ENCODE measurements at regions not wholly inside any gene's neighbourhood (a gene's known extent, or its start where the extent isn't known, plus 50 kb on each side); places are given as distances from the start of the nearest gene placed in this dataset.

GRCh38 chr9:105967248-105967647, 272.9 kb downstream of the TMEM38B start:
- H3K9me3 Mint-ChIP-seq = no peaks in the 10 kb centered on the region
- H3K4me3 Mint-ChIP-seq = no peak overlapping the region
- H3K36me3 Mint-ChIP-seq (ENCODE audit: low read depth) = no peaks in the 10 kb centered on the region
- no peaks in the 10 kb centered on the region for H3K4me1 Mint-ChIP-seq (ENCODE audit: low read depth)
- no peak for DNase-seq (ENCODE audit: low spot score)
- H3K27ac Mint-ChIP-seq = no peak overlapping the region
- no peaks in the 10 kb centered on the region for H3K27me3 Mint-ChIP-seq (ENCODE audit: low read depth)

DNA sequence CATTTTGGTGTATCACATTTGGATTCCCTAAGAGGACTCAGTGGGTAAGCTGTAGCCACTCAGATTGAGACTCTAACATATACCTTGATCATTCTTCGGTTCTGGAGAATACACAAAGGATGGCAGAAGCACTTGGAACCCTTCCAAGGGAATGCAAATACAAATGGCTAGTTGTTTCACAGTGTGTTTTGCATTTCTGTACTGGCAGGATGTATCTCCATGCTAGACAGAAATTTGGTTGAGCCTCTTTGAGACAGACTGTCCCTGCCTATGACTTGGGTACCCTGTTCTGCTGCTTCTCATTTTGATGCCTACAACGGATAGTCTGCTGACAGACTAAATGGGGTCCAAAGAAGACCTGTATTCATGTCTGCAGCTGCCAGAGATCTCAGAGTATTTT, 273.5 kb downstream of the TMEM38B start:
- Mint-ChIP-seq H3K36me3 (ENCODE audit: low read depth) (no peaks in the 10 kb centered on the region), H3K9me3 (no peaks in the 10 kb centered on the region), H3K4me3 (no peak overlapping the region), H3K27me3 (ENCODE audit: low read depth) (no peaks in the 10 kb centered on the region), H3K27ac (no peak overlapping the region), H3K4me1 (ENCODE audit: low read depth) (no peaks in the 10 kb centered on the region)
- no peak for DNase-seq (ENCODE audit: low spot score)

DNA sequence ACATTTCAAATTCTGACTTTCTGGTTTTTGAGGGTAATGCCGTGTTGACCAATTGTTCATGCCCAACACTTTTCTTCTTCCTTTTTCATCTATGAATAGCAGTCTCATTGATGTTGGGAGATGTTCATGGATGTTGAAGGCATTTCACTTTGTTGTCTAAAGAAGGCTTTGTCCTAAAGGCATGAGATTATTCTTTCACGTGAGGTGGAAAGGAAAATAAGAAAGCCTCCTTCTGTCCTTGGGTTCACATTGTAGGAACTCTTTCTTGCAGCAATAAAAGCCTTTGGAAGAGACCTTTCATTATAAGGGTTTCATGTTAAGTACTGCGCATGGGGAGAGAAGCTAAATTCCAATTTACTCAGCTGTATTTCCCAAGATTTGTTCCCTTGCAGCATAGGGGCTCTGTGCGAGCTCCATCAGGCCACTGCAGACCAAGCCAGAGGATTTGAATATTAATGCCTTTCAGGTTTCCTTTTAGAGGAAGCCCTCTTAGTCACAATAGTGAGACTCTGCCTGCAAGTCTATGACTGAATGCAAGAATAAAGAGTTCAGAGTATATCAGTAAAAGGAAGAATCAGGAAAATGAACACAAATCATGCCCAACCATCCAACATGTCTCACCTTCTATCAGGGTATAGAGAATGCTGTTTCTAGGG, 274.6 kb downstream of the TMEM38B start:
- no peaks in the 10 kb centered on the region for H3K27me3 Mint-ChIP-seq (ENCODE audit: low read depth)
- no peak for DNase-seq (ENCODE audit: low spot score)

GRCh38 chr9:105969636-105970035, 275.3 kb downstream of the TMEM38B start:
- Mint-ChIP-seq H3K4me1 (ENCODE audit: low read depth) (no peaks in the 10 kb centered on the region), H3K27me3 (ENCODE audit: low read depth) (no peaks in the 10 kb centered on the region), H3K9me3 (no peaks in the 10 kb centered on the region), H3K36me3 (ENCODE audit: low read depth) (no peaks in the 10 kb centered on the region), H3K4me3 (no peak overlapping the region), H3K27ac (no peak overlapping the region)
- DNase-seq (ENCODE audit: low spot score) = no peak

More for the DNA sequence above, 274.6 kb downstream of the TMEM38B start:
- Mint-ChIP-seq H3K4me3 (no peak overlapping the region), H3K36me3 (ENCODE audit: low read depth) (no peaks in the 10 kb centered on the region), H3K9me3 (no peaks in the 10 kb centered on the region), H3K27ac (no peak overlapping the region), H3K4me1 (ENCODE audit: low read depth) (no peaks in the 10 kb centered on the region)

DNA sequence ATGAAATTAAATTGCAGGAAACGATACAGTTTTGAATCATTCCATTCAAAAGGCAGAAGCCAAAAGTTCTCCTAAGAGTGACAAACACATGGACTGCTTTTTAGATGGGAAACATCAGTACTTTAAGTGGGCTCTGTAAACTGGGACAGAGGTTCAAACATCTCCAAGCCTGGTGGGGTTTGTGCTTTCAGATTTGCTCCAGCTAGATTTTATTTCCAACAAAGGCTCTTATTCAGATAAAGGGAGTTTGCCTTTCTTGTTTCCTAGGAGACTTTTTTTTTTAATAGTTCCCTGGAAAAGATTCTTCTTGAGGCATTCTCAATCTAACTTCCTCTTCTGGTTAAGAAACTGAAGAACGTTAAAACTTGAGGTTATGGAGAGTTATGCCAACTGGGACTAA, 277.6 kb downstream of the TMEM38B start:
- Mint-ChIP-seq H3K9me3 (no peaks in the 10 kb centered on the region), H3K4me1 (ENCODE audit: low read depth) (no peaks in the 10 kb centered on the region), H3K36me3 (ENCODE audit: low read depth) (no peaks in the 10 kb centered on the region), H3K27ac (no peak overlapping the region), H3K27me3 (ENCODE audit: low read depth) (no peaks in the 10 kb centered on the region), H3K4me3 (no peak overlapping the region)
- DNase-seq (ENCODE audit: low spot score) = no peak

- no peak for DNase-seq (ENCODE audit: low spot score)
- Mint-ChIP-seq H3K9me3 (no peaks in the 10 kb centered on the region), H3K27me3 (ENCODE audit: low read depth) (no peaks in the 10 kb centered on the region), H3K4me3 (no peak overlapping the region), H3K36me3 (ENCODE audit: low read depth) (no peaks in the 10 kb centered on the region), H3K4me1 (ENCODE audit: low read depth) (no peaks in the 10 kb centered on the region), H3K27ac (no peak overlapping the region)
Measured at GRCh38 chr9:105972466-105973204, 278.3 kb downstream of the TMEM38B start.

- no peak for DNase-seq (ENCODE audit: low spot score)
- Mint-ChIP-seq H3K4me1 (ENCODE audit: low read depth) (no peaks in the 10 kb centered on the region), H3K36me3 (ENCODE audit: low read depth) (no peaks in the 10 kb centered on the region), H3K27me3 (ENCODE audit: low read depth) (no peaks in the 10 kb centered on the region), H3K4me3 (no peak overlapping the region), H3K9me3 (no peaks in the 10 kb centered on the region), H3K27ac (no peak overlapping the region)
Measured at GRCh38 chr9:105973951-105974351, 279.6 kb downstream of the TMEM38B start.

GRCh38 chr9:105975886-105976645, 281.7 kb downstream of the TMEM38B start:
- no peak overlapping the region for H3K4me3 Mint-ChIP-seq
- no peak overlapping the region for H3K27ac Mint-ChIP-seq
- no peaks in the 10 kb centered on the region for H3K36me3 Mint-ChIP-seq (ENCODE audit: low read depth)
- no peaks in the 10 kb centered on the region for H3K4me1 Mint-ChIP-seq (ENCODE audit: low read depth)
- DNase-seq (ENCODE audit: low spot score) = no peak
- no peaks in the 10 kb centered on the region for H3K27me3 Mint-ChIP-seq (ENCODE audit: low read depth)
- no peaks in the 10 kb centered on the region for H3K9me3 Mint-ChIP-seq

DNA sequence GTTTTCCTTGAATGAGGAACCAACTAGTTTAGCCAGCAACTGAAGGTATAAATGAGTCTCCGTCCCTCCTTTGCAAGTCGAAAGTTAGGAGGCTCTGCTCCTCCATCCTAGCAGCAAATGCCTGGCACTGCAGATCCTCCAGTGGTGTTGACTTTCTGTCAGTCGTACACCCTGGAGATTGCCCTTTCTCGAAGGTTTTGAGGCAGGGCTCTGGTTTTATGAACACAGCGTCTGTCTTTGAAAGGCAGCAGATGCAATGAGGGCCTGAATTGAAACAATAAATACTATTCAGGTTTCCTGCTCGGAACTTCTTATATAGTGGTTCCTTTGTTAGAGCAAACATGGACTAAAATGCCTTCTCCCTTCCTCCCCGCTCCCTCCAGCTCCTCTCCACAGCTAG, 284.0 kb downstream of the TMEM38B start:
- no peaks in the 10 kb centered on the region for H3K36me3 Mint-ChIP-seq (ENCODE audit: low read depth)

GRCh38 chr9:105978826-105979225, 284.5 kb downstream of the TMEM38B start:
- no peaks in the 10 kb centered on the region for H3K36me3 Mint-ChIP-seq (ENCODE audit: low read depth)
- no peak for DNase-seq (ENCODE audit: low spot score)
- no peaks in the 10 kb centered on the region for H3K4me1 Mint-ChIP-seq (ENCODE audit: low read depth)
- no peak overlapping the region for H3K27ac Mint-ChIP-seq
- H3K9me3 Mint-ChIP-seq = no peaks in the 10 kb centered on the region
- no peak overlapping the region for H3K4me3 Mint-ChIP-seq
- no peaks in the 10 kb centered on the region for H3K27me3 Mint-ChIP-seq (ENCODE audit: low read depth)

More for the DNA sequence above, 284.0 kb downstream of the TMEM38B start:
- Mint-ChIP-seq H3K4me3 (no peak overlapping the region), H3K4me1 (ENCODE audit: low read depth) (no peaks in the 10 kb centered on the region), H3K9me3 (no peaks in the 10 kb centered on the region), H3K27ac (no peak overlapping the region), H3K27me3 (ENCODE audit: low read depth) (no peaks in the 10 kb centered on the region)
- no peak for DNase-seq (ENCODE audit: low spot score)

GRCh38 chr9:105979290-105979689, 284.9 kb downstream of the TMEM38B start:
- Mint-ChIP-seq H3K4me3 (no peak overlapping the region), H3K36me3 (ENCODE audit: low read depth) (no peaks in the 10 kb centered on the region), H3K27ac (no peak overlapping the region), H3K4me1 (ENCODE audit: low read depth) (no peaks in the 10 kb centered on the region), H3K27me3 (ENCODE audit: low read depth) (no peaks in the 10 kb centered on the region), H3K9me3 (no peaks in the 10 kb centered on the region)
- DNase-seq (ENCODE audit: low spot score) = no peak

DNA sequence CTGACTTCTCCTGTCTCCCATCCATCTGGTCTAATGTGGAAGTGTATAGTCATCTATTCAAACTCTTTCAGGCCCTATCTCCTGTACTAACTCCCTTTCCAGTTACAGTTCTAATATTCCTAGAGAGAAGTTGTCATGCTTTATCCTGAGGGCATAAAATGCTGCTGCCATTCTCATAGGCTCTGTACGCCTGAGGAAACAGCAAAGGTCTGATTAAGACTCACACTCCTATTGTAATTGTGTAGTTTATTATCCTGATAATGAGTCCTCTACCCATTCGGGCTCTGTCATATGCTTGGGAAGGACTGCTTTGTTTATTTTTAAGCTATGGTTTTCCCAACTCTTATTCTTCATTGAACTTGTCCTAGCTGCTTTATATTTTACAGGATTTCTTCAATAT, 290.4 kb downstream of the TMEM38B start:
- no peak overlapping the region for H3K4me3 Mint-ChIP-seq
- no peak overlapping the region for H3K27ac Mint-ChIP-seq
- no peaks in the 10 kb centered on the region for H3K9me3 Mint-ChIP-seq
- H3K4me1 Mint-ChIP-seq (ENCODE audit: low read depth) = no peaks in the 10 kb centered on the region
- DNase-seq (ENCODE audit: low spot score) = no peak
- H3K36me3 Mint-ChIP-seq (ENCODE audit: low read depth) = no peaks in the 10 kb centered on the region
- no peaks in the 10 kb centered on the region for H3K27me3 Mint-ChIP-seq (ENCODE audit: low read depth)

DNA sequence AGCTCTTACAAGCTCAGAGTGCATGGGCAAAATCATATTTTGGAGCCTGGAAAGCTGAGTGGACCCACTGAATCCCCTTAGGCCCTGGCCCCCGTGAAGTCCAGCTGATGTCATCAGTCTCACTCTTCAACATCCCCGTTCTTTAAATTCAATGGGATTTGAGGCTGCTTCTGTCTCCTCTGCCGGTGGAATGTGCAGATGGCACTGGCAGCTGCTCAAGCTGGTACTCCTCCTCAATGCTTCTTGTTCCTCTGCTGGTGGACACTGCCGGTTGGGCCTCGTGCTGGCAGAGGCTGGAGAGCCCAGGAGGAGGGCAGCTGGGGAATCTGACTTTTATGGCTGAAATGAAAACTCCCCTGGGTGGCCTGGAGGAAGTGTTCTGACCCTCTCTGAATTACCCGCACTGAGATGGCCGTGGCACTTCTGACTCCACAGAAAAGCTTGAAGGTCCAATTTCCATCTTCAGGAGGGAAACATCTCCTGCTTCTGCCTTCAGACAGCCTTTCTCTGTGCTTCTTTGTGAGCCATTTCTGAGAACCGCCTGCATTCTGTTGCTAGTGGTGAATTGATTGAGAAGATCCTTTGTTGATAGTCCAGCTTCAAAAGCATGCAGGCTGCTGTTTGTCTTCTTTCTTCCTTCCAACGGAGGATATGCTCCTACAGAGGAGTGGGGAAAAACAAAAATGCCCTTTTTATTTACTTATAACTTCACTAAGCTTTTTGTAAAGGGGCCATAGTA, 298.9 kb downstream of the TMEM38B start:
- Mint-ChIP-seq H3K36me3 (ENCODE audit: low read depth) (no peaks in the 10 kb centered on the region), H3K9me3 (no peaks in the 10 kb centered on the region), H3K27me3 (ENCODE audit: low read depth) (no peaks in the 10 kb centered on the region), H3K4me1 (ENCODE audit: low read depth) (no peaks in the 10 kb centered on the region), H3K4me3 (no peak overlapping the region), H3K27ac (no peak overlapping the region)
- DNase-seq (ENCODE audit: low spot score) = no peak

All from T-helper 2 cell treated with Interferon-gamma antibody and Interleukin-4, amounts not matched to agents 5 μg/mL and 100 μg/mL, for 36 hours (primary cell).